HepG2 (cell line): ENCODE measurements at regions not wholly inside any gene's neighbourhood (a gene's known extent, or its start where the extent isn't known, plus 50 kb on each side); places are given as distances from the start of the nearest gene placed in this dataset.

Experiments used
- AKNA ChIP-seq: sonication (generic); formaldehyde crosslinking; IDR thresholded peaks from 2 replicates; pipeline ENCODE4 v1.4.0; 2020; ENCODE audit warnings: missing genetic modification reagents, borderline replicate concordance
- MEIS1 ChIP-seq: sonication (generic); formaldehyde crosslinking; IDR thresholded peaks from 2 replicates; pipeline ENCODE4 v1.9.0; 2021; ENCODE audit warnings: mild to moderate bottlenecking, missing genetic modification reagents, moderate library complexity, borderline replicate concordance
- NCOA1 ChIP-seq: sonication (generic); formaldehyde crosslinking; IDR thresholded peaks from 2 replicates; pipeline ENCODE4 v1.9.0; 2021; ENCODE audit warnings: missing genetic modification reagents
- PHB2 ChIP-seq: fragments of 450-650 bp; IDR thresholded peaks from 2 replicates; pipeline ENCODE4 v1.6.1; 2018; ENCODE audit not compliant: partially characterized antibody
- SALL2 ChIP-seq: sonication (generic); formaldehyde crosslinking; IDR thresholded peaks from 2 replicates; pipeline ENCODE4 v1.8.1; 2023; ENCODE audit warnings: mild to moderate bottlenecking, missing genetic modification reagents, inconsistent platforms
- TCF7 ChIP-seq: sonication (generic); IDR thresholded peaks from 2 replicates; pipeline ENCODE4 v1.6.1; 2016; ENCODE audit warnings: antibody characterized with exemption, low read depth
- ZMYM4 ChIP-seq: sonication (generic); formaldehyde crosslinking; IDR thresholded peaks from 2 replicates; pipeline ENCODE4 v1.8.1; 2023; ENCODE audit warnings: mild to moderate bottlenecking, missing genetic modification reagents
- ZNF205 ChIP-seq: IDR thresholded peaks from 2 replicates; pipeline ENCODE4 v1.6.1; 2018; ENCODE audit warnings: missing biosample characterization, missing genetic modification reagents
- ZNF318 ChIP-seq: sonication (generic); formaldehyde crosslinking; IDR thresholded peaks from 2 replicates; pipeline ENCODE4 v1.4.0; 2020; ENCODE audit warnings: mild to moderate bottlenecking, missing genetic modification reagents

- no peak for TF ChIP-seq TCF7
- TF ChIP-seq SALL2, result no peak
- no peak for TF ChIP-seq AKNA (CRISPR knock-in tag)
- no peak for TF ChIP-seq PHB2
- no peak for TF ChIP-seq MEIS1 (CRISPR knock-in tag)
- TF ChIP-seq ZMYM4 (CRISPR knock-in tag), result no peak
- no peak for TF ChIP-seq ZNF318
- TF ChIP-seq NCOA1, result no peak
- TF ChIP-seq ZNF205 (CRISPR knock-in tag), result no peak
Observed at GRCh38 chr10:124157271-124157681, 63.9 kb upstream of the CHST15 start (continued).
